ENCODE measurements at regions not wholly inside any gene's neighbourhood (a gene's known extent, or its start where the extent isn't known, plus 50 kb on each side); places are given as distances from the start of the nearest gene placed in this dataset.

- Histone ChIP-seq H2BK12ac (ENCODE audit: low read length) (no peak overlapping the region), H3K9ac (ENCODE audit: low read depth, low read length, poor library complexity) (no peak overlapping the region), H3K4ac (ENCODE audit: low read length) (no peak overlapping the region), H3K4me2 (ENCODE audit: insufficient read depth, low read length, poor library complexity, severe bottlenecking) (no peak overlapping the region), H3K4me3 (ENCODE audit: low read length in 2 of 2) (no peak overlapping the region), H3K4me1 (ENCODE audit: control insufficient read depth in 2 of 2, insufficient read depth in 1 of 2, low read depth in 1 of 2, low read length in 2 of 2) (no peaks in the 10 kb centered on the region), H3K79me1 (ENCODE audit: low read depth, low read length) (no peaks in the 10 kb centered on the region), H3K9me3 (replicated peaks in 1 of 2; ENCODE audit: control insufficient read depth in 2 of 2, insufficient read depth in 1 of 2, low read depth in 1 of 2, low read length in 2 of 2) (no peaks in the 10 kb centered on the region), H2BK5ac (ENCODE audit: low read length) (no peak overlapping the region), H2BK120ac (ENCODE audit: low read depth, low read length) (no peak overlapping the region), H4K91ac (ENCODE audit: low read depth, low read length, poor library complexity) (no peak overlapping the region), H3K27me3 (ENCODE audit: control insufficient read depth in 3 of 3, insufficient read depth in 3 of 3, low read depth in 1 of 3, low read length in 3 of 3) (no peaks in the 10 kb centered on the region), H3K27ac (replicated peaks; ENCODE audit: low read length) (no peak overlapping the region), H4K8ac (ENCODE audit: low read depth, low read length) (no peak overlapping the region), H2AFZ (ENCODE audit: low read length) (no peak overlapping the region), H2BK15ac (ENCODE audit: low read length) (no peak overlapping the region), H2AK5ac (ENCODE audit: low read depth, low read length) (no peak overlapping the region), H3K14ac (ENCODE audit: low read length) (no peak overlapping the region), H3K36me3 (replicated peaks in 1 of 2; ENCODE audit: control insufficient read depth in 2 of 2, insufficient read depth in 2 of 2, low read length in 2 of 2) (no peaks in the 10 kb centered on the region), H3K18ac (ENCODE audit: low read length) (no peak overlapping the region), H3K23ac (ENCODE audit: low read depth, low read length, poor library complexity) (no peak overlapping the region)
- no peak for DNase-seq (ENCODE audit: low spot score)
- no CpG with 5 or more reads among the region's 2 CpGs for WGBS, 2 donors (ENCODE audit: extremely low coverage in 2 of 2, insufficient read length in 2 of 2, insufficient replicate concordance in 1 of 2)
Observed at GRCh38 chr7:113308399-113308798, 190.0 kb upstream of the SMIM30 start.

DNA sequence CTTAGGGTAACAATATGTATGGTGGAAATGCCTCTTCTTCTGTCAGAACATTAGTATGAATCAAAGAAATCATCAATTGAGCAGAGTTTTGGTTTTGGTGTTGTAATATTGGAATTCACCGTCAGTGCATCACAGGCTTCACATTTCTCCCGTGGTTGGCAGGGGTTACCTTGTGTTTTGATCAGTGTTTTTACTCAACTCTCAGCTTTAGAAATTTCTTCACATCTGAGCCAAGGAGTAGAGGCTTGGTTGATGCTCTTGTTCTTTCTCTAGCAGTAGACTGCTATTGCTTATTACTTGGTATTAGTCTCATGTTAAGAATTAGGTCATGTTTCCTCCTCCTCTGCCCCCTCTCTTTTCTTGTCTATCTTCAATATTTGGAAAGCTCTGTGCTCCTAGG lies 188.8 kb upstream of the SMIM30 start:
- no peak overlapping the region for H3K9ac ChIP-seq (ENCODE audit: low read depth, low read length, poor library complexity)
- no peak overlapping the region for H4K8ac ChIP-seq (ENCODE audit: low read depth, low read length)
- no peak overlapping the region for H3K14ac ChIP-seq (ENCODE audit: low read length)
- H3K36me3 ChIP-seq (replicated peaks in 1 of 2; ENCODE audit: control insufficient read depth in 2 of 2, insufficient read depth in 2 of 2, low read length in 2 of 2) = no peaks in the 10 kb centered on the region
- H2BK15ac ChIP-seq (ENCODE audit: low read length) = no peak overlapping the region
- H2BK12ac ChIP-seq (ENCODE audit: low read length) = no peak overlapping the region
- H3K9me3 ChIP-seq (replicated peaks in 1 of 2; ENCODE audit: control insufficient read depth in 2 of 2, insufficient read depth in 1 of 2, low read depth in 1 of 2, low read length in 2 of 2) = no peaks in the 10 kb centered on the region
- H3K23ac ChIP-seq (ENCODE audit: low read depth, low read length, poor library complexity) = no peak overlapping the region
- no peak overlapping the region for H4K91ac ChIP-seq (ENCODE audit: low read depth, low read length, poor library complexity)
- no peaks in the 10 kb centered on the region for H3K4me1 ChIP-seq (ENCODE audit: control insufficient read depth in 2 of 2, insufficient read depth in 1 of 2, low read depth in 1 of 2, low read length in 2 of 2)
- H3K18ac ChIP-seq (ENCODE audit: low read length) = no peak overlapping the region
- no peak overlapping the region for H2AK5ac ChIP-seq (ENCODE audit: low read depth, low read length)
- H2BK120ac ChIP-seq (ENCODE audit: low read depth, low read length) = no peak overlapping the region
- WGBS, 2 donors (ENCODE audit: extremely low coverage in 2 of 2, insufficient read length in 2 of 2, insufficient replicate concordance in 1 of 2) = no CpG with 5 or more reads among the region's 2 CpGs
- H3K4me3 ChIP-seq (ENCODE audit: low read length in 2 of 2) = no peak overlapping the region
- no peak overlapping the region for H3K4me2 ChIP-seq (ENCODE audit: insufficient read depth, low read length, poor library complexity, severe bottlenecking)
- H3K4ac ChIP-seq (ENCODE audit: low read length) = no peak overlapping the region
- no peak for DNase-seq (ENCODE audit: low spot score)
- H2AFZ ChIP-seq (ENCODE audit: low read length) = no peak overlapping the region
- H2BK5ac ChIP-seq (ENCODE audit: low read length) = no peak overlapping the region
- no peaks in the 10 kb centered on the region for H3K27me3 ChIP-seq (ENCODE audit: control insufficient read depth in 3 of 3, insufficient read depth in 3 of 3, low read depth in 1 of 3, low read length in 3 of 3)
- no peaks in the 10 kb centered on the region for H3K79me1 ChIP-seq (ENCODE audit: low read depth, low read length)
- H3K27ac ChIP-seq (replicated peaks; ENCODE audit: low read length) = no peak overlapping the region

- H3K79me1 ChIP-seq (ENCODE audit: low read depth, low read length) = no peaks in the 10 kb centered on the region
- H4K8ac ChIP-seq (ENCODE audit: low read depth, low read length) = no peak overlapping the region
- no peak overlapping the region for H2AFZ ChIP-seq (ENCODE audit: low read length)
- no peak overlapping the region for H3K27ac ChIP-seq (replicated peaks; ENCODE audit: low read length)
- H2BK120ac ChIP-seq (ENCODE audit: low read depth, low read length) = no peak overlapping the region
- no peaks in the 10 kb centered on the region for H3K27me3 ChIP-seq (ENCODE audit: control insufficient read depth in 3 of 3, insufficient read depth in 3 of 3, low read depth in 1 of 3, low read length in 3 of 3)
- H3K23ac ChIP-seq (ENCODE audit: low read depth, low read length, poor library complexity) = no peak overlapping the region
- no peak overlapping the region for H3K9ac ChIP-seq (ENCODE audit: low read depth, low read length, poor library complexity)
- no peak overlapping the region for H4K91ac ChIP-seq (ENCODE audit: low read depth, low read length, poor library complexity)
- H3K18ac ChIP-seq (ENCODE audit: low read length) = no peak overlapping the region
- no peaks in the 10 kb centered on the region for H3K4me1 ChIP-seq (ENCODE audit: control insufficient read depth in 2 of 2, insufficient read depth in 1 of 2, low read depth in 1 of 2, low read length in 2 of 2)
- H3K36me3 ChIP-seq (replicated peaks in 1 of 2; ENCODE audit: control insufficient read depth in 2 of 2, insufficient read depth in 2 of 2, low read length in 2 of 2) = no peaks in the 10 kb centered on the region
- no CpG with 5 or more reads among the region's 2 CpGs for WGBS, 2 donors (ENCODE audit: extremely low coverage in 2 of 2, insufficient read length in 2 of 2, insufficient replicate concordance in 1 of 2)
- H2BK5ac ChIP-seq (ENCODE audit: low read length) = no peak overlapping the region
- no peak overlapping the region for H2BK12ac ChIP-seq (ENCODE audit: low read length)
- no peak overlapping the region for H3K14ac ChIP-seq (ENCODE audit: low read length)
- no peak overlapping the region for H3K4me2 ChIP-seq (ENCODE audit: insufficient read depth, low read length, poor library complexity, severe bottlenecking)
- H2AK5ac ChIP-seq (ENCODE audit: low read depth, low read length) = no peak overlapping the region
- no peak for DNase-seq (ENCODE audit: low spot score)
- H3K4ac ChIP-seq (ENCODE audit: low read length) = no peak overlapping the region
- no peak overlapping the region for H3K4me3 ChIP-seq (ENCODE audit: low read length in 2 of 2)
- H2BK15ac ChIP-seq (ENCODE audit: low read length) = no peak overlapping the region
- no peaks in the 10 kb centered on the region for H3K9me3 ChIP-seq (replicated peaks in 1 of 2; ENCODE audit: control insufficient read depth in 2 of 2, insufficient read depth in 1 of 2, low read depth in 1 of 2, low read length in 2 of 2)
Observed at GRCh38 chr7:113306302-113306701, 187.9 kb upstream of the SMIM30 start.

DNA sequence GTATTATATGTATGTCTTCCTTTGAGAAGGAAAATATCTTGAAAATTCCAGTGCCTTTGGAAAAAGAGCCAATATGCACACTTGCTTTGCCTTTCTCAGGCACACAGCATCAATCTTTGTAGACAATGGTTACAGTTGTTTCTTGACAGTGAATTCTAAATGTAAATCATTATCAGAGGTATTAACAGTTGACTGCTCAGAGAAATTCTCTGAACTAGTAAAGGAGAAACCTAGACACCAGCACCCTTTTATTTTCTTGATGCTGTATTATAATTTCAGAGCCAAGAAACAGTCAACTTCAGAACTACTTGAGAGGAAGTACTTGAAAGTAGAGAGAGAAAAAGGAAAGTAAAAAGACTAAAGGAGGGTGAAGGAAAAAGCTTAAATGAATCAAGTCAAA lies 185.8 kb upstream of the SMIM30 start:
- Histone ChIP-seq H3K14ac (ENCODE audit: low read length) (no peak overlapping the region), H2BK5ac (ENCODE audit: low read length) (no peak overlapping the region), H3K18ac (ENCODE audit: low read length) (no peak overlapping the region), H3K4me3 (ENCODE audit: low read length in 2 of 2) (no peak overlapping the region), H2BK120ac (ENCODE audit: low read depth, low read length) (no peak overlapping the region), H2BK12ac (ENCODE audit: low read length) (no peak overlapping the region), H3K23ac (ENCODE audit: low read depth, low read length, poor library complexity) (no peak overlapping the region), H4K8ac (ENCODE audit: low read depth, low read length) (no peak overlapping the region), H3K4ac (ENCODE audit: low read length) (no peak overlapping the region), H3K9ac (ENCODE audit: low read depth, low read length, poor library complexity) (no peak overlapping the region), H3K27ac (replicated peaks; ENCODE audit: low read length) (no peak overlapping the region), H4K91ac (ENCODE audit: low read depth, low read length, poor library complexity) (no peak overlapping the region), H3K9me3 (replicated peaks in 1 of 2; ENCODE audit: control insufficient read depth in 2 of 2, insufficient read depth in 1 of 2, low read depth in 1 of 2, low read length in 2 of 2) (no peaks in the 10 kb centered on the region), H3K4me1 (ENCODE audit: control insufficient read depth in 2 of 2, insufficient read depth in 1 of 2, low read depth in 1 of 2, low read length in 2 of 2) (no peaks in the 10 kb centered on the region), H2AFZ (ENCODE audit: low read length) (no peak overlapping the region), H3K36me3 (replicated peaks in 1 of 2; ENCODE audit: control insufficient read depth in 2 of 2, insufficient read depth in 2 of 2, low read length in 2 of 2) (no peaks in the 10 kb centered on the region), H3K79me1 (ENCODE audit: low read depth, low read length) (no peaks in the 10 kb centered on the region), H2BK15ac (ENCODE audit: low read length) (no peak overlapping the region), H2AK5ac (ENCODE audit: low read depth, low read length) (no peak overlapping the region), H3K4me2 (ENCODE audit: insufficient read depth, low read length, poor library complexity, severe bottlenecking) (no peak overlapping the region), H3K27me3 (ENCODE audit: control insufficient read depth in 3 of 3, insufficient read depth in 3 of 3, low read depth in 1 of 3, low read length in 3 of 3) (no peaks in the 10 kb centered on the region)
- DNase-seq (ENCODE audit: low spot score) = no peak
